ENCODE measurements at regions not wholly inside any gene's neighbourhood (a gene's known extent, or its start where the extent isn't known, plus 50 kb on each side); places are given as distances from the start of the nearest gene placed in this dataset.

DNA sequence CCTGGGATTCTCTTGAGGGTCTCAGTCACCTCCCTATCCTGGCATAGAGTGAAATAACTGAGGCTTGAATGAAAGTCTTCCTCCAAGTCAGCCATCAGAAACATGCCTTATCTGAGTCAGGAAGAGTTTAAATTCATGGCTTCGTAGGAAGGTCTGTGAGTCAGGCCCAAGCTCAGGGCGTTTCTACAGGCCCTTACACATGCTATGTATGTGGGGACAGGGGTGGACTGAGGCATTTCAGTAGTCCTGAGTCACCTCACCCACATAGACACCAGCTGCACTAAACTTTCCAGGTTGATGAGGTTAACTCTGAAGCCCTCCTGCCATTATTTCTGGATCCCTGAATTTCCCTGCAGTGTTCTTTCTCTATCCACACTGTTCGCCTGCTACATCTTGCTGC is 134.6 kb upstream of the RCN1 start:
- DNase-seq (ENCODE audit: low read depth, low spot score) (no peak), FAIRE-seq (no peak)
- dilution Hi-C loops (cut with MboI; ENCODE audit: extremely low pct_ligation_motif_present, low sequenced_read_pairs): no loop called here
- H3K9me1 ChIP-seq (ENCODE audit: control insufficient read depth, extremely low read depth, insufficient read depth, low read length): no peaks in the 10 kb centered on the region
- H4K20me1 ChIP-seq (ENCODE audit: control insufficient read depth, extremely low read depth, insufficient read depth, low read length): no peaks in the 10 kb centered on the region
- H3K9ac ChIP-seq (ENCODE audit: control insufficient read depth, extremely low read depth, insufficient read depth, low read length): no peak overlapping the region
- no peak overlapping the region for H3K27ac ChIP-seq (ENCODE audit: control insufficient read depth, insufficient read depth, low read length)
- H3K79me2 ChIP-seq (ENCODE audit: control insufficient read depth, insufficient read depth, low read length): no peaks in the 10 kb centered on the region
- TF ChIP-seq, protein P1, sequence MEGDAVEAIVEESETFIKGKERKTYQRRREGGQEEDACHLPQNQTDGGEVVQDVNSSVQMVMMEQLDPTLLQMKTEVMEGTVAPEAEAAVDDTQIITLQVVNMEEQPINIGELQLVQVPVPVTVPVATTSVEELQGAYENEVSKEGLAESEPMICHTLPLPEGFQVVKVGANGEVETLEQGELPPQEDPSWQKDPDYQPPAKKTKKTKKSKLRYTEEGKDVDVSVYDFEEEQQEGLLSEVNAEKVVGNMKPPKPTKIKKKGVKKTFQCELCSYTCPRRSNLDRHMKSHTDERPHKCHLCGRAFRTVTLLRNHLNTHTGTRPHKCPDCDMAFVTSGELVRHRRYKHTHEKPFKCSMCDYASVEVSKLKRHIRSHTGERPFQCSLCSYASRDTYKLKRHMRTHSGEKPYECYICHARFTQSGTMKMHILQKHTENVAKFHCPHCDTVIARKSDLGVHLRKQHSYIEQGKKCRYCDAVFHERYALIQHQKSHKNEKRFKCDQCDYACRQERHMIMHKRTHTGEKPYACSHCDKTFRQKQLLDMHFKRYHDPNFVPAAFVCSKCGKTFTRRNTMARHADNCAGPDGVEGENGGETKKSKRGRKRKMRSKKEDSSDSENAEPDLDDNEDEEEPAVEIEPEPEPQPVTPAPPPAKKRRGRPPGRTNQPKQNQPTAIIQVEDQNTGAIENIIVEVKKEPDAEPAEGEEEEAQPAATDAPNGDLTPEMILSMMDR (optimal IDR thresholded peaks at IDR 0.05 in 1 of 3, IDR thresholded peaks at IDR 0.05 in 1 of 3, conservative IDR thresholded peaks at IDR 0.05 in 1 of 3; ENCODE audit: extremely low read depth in 1 of 3, insufficient read depth in 2 of 3, low read length in 3 of 3): no peak
- TF ChIP-seq EZH2 (IDR thresholded peaks at IDR 0.05; ENCODE audit: low read length): no peak
- no peaks in the 10 kb centered on the region for H3K27me3 ChIP-seq (ENCODE audit: control insufficient read depth, extremely low read depth, insufficient read depth, low read length)
- H3K36me3 ChIP-seq (ENCODE audit: control insufficient read depth in 2 of 2, extremely low read depth in 1 of 2, insufficient read depth in 2 of 2, low read length in 2 of 2): no peaks in the 10 kb centered on the region
- H2AFZ ChIP-seq (ENCODE audit: control insufficient read depth, low read length): no peak overlapping the region
- H3K4me1 ChIP-seq (ENCODE audit: control insufficient read depth, extremely low read depth, insufficient read depth, low read length): no peaks in the 10 kb centered on the region
- no peaks in the 10 kb centered on the region for H3K9me3 ChIP-seq (ENCODE audit: control insufficient read depth, low read depth, low read length)
- no peak overlapping the region for H3K4me3 ChIP-seq (ENCODE audit: control insufficient read depth in 2 of 3, extremely low read depth in 1 of 3, insufficient read depth in 2 of 3, low read depth in 1 of 3, low read length in 3 of 3)
- no peak overlapping the region for H3K4me2 ChIP-seq (ENCODE audit: control insufficient read depth, extremely low read depth, insufficient read depth, low read depth, low read length)

- DNase-seq (ENCODE audit: low read depth, low spot score): no peak
- no peaks in the 10 kb centered on the region for H3K36me3 ChIP-seq (ENCODE audit: control insufficient read depth in 2 of 2, extremely low read depth in 1 of 2, insufficient read depth in 2 of 2, low read length in 2 of 2)
- no peaks in the 10 kb centered on the region for H3K9me1 ChIP-seq (ENCODE audit: control insufficient read depth, extremely low read depth, insufficient read depth, low read length)
- H3K27me3 ChIP-seq (ENCODE audit: control insufficient read depth, extremely low read depth, insufficient read depth, low read length): no peaks in the 10 kb centered on the region
- dilution Hi-C loops (cut with MboI; ENCODE audit: extremely low pct_ligation_motif_present, low sequenced_read_pairs): no loop called here
- no peaks in the 10 kb centered on the region for H4K20me1 ChIP-seq (ENCODE audit: control insufficient read depth, extremely low read depth, insufficient read depth, low read length)
- H3K4me2 ChIP-seq (ENCODE audit: control insufficient read depth, extremely low read depth, insufficient read depth, low read depth, low read length): no peak overlapping the region
- no peak overlapping the region for H2AFZ ChIP-seq (ENCODE audit: control insufficient read depth, low read length)
- no peaks in the 10 kb centered on the region for H3K9me3 ChIP-seq (ENCODE audit: control insufficient read depth, low read depth, low read length)
- no peaks in the 10 kb centered on the region for H3K79me2 ChIP-seq (ENCODE audit: control insufficient read depth, insufficient read depth, low read length)
- no peak overlapping the region for H3K27ac ChIP-seq (ENCODE audit: control insufficient read depth, insufficient read depth, low read length)
- H3K9ac ChIP-seq (ENCODE audit: control insufficient read depth, extremely low read depth, insufficient read depth, low read length): no peak overlapping the region
- TF ChIP-seq, protein P1 (optimal IDR thresholded peaks at IDR 0.05 in 1 of 3, IDR thresholded peaks at IDR 0.05 in 1 of 3, conservative IDR thresholded peaks at IDR 0.05 in 1 of 3; ENCODE audit: extremely low read depth in 1 of 3, insufficient read depth in 2 of 3, low read length in 3 of 3): no peak
- TF ChIP-seq EZH2 (IDR thresholded peaks at IDR 0.05; ENCODE audit: low read length): no peak
- no peak overlapping the region for H3K4me3 ChIP-seq (ENCODE audit: control insufficient read depth in 2 of 3, extremely low read depth in 1 of 3, insufficient read depth in 2 of 3, low read depth in 1 of 3, low read length in 3 of 3)
- FAIRE-seq: no peak
- no peaks in the 10 kb centered on the region for H3K4me1 ChIP-seq (ENCODE audit: control insufficient read depth, extremely low read depth, insufficient read depth, low read length)
Observed at GRCh38 chr11:31955838-31956237, 135.0 kb upstream of the RCN1 start.
